HG03439 (cell line): ENCODE measurements at regions not wholly inside any gene's neighbourhood (a gene's known extent, or its start where the extent isn't known, plus 50 kb on each side); places are given as distances from the start of the nearest gene placed in this dataset.
"Not testable (repeated sequence)": the region's sequence is repeated elsewhere in the genome, so short reads cannot be mapped to it uniquely, and the experiment has no call there.

Source experiments
- ATAC-seq: cut with Tn5 transposase; IDR thresholded peaks from one replicate; pipeline ENCODE4 v1.9.1; 2021; ENCODE audit warnings: mild to moderate bottlenecking, moderate library complexity; ENCODE audit not compliant: unreplicated experiment

DNA sequence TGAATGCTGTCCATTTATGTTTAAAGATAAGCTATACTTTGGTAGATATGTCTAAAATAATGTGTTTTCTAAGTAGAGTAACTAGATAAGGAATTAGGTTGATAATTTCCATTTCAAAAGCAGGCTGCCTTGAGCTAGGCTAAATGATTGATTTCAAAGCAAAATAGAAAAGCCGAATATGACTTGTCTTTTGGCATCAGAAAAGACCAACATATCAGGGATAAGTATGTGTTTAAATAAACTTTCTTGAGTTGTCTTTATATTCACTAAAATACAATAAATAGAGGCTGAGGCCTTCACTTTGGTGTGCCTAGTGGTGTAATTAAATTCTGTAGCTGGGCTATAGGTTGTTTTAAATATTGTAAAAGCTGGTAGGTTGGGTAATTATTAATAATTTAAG lies 569.0 kb downstream of the TAF11L14 start:
- ATAC-seq = no peak

- ATAC-seq = no peak
These were observed 579.4 kb downstream of the TAF11L14 start for GRCh38 chr5:18213666-18214065.

GRCh38 chr5:18216016-18216415 lies 581.8 kb downstream of the TAF11L14 start:
- ATAC-seq = no peak

DNA sequence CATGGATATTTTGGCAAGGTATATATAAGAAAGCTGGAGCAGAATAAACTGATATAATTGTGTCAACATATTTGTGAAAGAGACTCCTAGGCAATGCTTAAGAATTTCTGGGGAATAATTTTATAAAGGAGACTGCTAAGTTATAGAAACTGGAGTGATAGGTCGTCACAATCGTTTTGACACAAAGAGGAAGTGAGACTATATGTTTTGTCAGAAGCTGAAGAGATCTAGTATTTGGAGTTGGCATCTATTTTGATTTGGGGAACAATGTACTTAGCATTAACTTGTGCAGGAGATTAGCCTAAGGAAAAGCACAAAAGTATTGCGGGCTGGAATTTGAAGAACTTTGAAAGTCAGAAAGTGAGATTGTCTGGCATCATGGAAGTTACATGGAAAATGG lies 582.5 kb downstream of the TAF11L14 start:
- ATAC-seq = no peak

- ATAC-seq = no peak
These were observed 585.0 kb downstream of the TAF11L14 start for GRCh38 chr5:18219241-18219640.

- no peak for ATAC-seq
These were observed 586.4 kb downstream of the TAF11L14 start for GRCh38 chr5:18220631-18221030.

GRCh38 chr5:18236386-18236785 lies 602.1 kb downstream of the TAF11L14 start:
- no peak for ATAC-seq

- no peak for ATAC-seq
These were observed 604.1 kb downstream of the TAF11L14 start for GRCh38 chr5:18238321-18238720.

DNA sequence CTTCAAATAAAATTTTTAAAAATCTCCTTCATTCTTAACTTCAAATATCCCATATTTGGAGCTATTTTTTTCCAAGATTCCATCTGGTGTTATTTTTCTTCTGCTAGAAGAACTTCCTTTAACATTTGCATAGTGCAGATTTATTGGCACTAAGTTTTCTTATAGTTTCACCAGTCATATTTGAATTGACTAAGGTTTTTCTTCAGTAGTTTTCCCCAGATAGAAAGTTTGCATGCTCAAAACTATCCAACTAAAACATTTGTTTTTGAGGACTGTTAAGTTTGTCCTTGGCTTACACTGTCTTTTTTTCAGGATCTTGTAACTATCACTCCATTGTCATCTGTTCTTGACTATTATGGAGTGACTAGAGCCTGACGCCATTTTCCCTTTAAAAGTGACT lies 606.7 kb downstream of the TAF11L14 start:
- ATAC-seq = no peak

- ATAC-seq = no peak
These were observed 609.6 kb downstream of the TAF11L14 start for GRCh38 chr5:18243846-18244245.

GRCh38 chr5:18244309-18244708 lies 610.0 kb downstream of the TAF11L14 start:
- ATAC-seq = no peak

DNA sequence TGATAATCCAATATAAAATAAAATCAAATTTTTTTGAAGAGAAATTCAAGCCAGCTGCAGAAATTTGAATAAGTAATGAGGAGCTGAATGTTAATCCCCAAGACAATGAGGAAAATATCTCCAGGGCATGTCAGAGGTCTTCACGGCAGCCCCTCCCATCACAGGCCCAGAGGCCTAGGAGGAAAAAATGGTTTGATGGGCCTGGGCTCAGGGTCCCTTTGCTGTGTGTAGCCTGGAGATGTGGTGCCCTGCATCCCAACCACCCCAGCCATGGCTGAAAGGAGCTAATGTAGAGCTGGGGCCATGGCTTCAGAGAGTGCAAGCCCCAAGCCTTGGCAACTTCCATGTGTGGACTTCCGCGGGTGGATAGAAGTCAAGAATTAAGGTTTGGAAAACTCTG lies 618.3 kb downstream of the TAF11L14 start:
- ATAC-seq = no peak

GRCh38 chr5:18264126-18264882 lies 630.0 kb downstream of the TAF11L14 start:
- ATAC-seq = no peak

GRCh38 chr5:18270635-18271338 lies 636.5 kb downstream of the TAF11L14 start:
- no peak for ATAC-seq

- ATAC-seq = no peak
These were observed 642.7 kb downstream of the TAF11L14 start for GRCh38 chr5:18276939-18277338.

GRCh38 chr5:18281947-18282581 lies 647.8 kb downstream of the TAF11L14 start:
- ATAC-seq = no peak

DNA sequence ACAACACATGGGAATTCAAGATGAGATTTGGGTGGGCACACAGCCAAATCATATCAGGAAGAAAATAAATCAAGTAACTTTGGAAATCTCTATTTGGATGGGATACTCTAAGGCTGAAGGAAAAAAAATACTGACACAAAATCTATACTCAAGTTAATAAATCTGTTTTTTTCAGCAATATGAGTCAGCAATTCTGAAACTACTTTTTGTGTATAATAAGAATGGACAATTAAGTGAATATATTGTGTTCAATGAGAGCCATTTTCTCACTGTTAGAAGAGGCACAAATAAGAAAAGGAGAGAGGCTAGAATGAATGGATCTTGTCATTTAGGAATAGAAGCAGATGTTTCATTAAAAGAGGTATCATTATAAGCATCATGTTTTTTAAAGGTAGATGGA lies 651.0 kb downstream of the TAF11L14 start:
- no peak for ATAC-seq

DNA sequence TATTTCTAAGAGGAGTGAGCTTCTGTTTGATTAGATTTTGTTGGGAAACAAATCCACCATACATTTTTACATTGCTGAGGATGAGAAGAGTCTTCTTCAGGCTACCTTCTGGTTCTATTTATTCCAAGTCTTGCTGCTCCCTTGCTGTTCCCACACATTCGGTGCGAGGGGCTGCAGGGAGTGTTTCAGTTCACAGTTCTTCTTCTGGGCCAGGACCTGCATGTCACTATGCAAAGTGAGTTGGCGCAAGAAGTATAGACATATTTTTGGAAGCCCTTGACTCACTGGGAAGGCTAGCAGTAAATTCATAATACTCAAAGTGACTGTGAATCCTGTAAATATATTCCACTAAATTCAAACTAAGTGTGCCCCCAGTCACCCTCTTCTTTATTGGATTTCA lies 657.9 kb downstream of the TAF11L14 start:
- ATAC-seq = no peak

- not testable (repeated sequence) for ATAC-seq
These were observed 661.4 kb downstream of the TAF11L14 start for GRCh38 chr5:18295696-18296095.

GRCh38 chr5:18299166-18299565 lies 664.9 kb downstream of the TAF11L14 start:
- ATAC-seq = no peak

GRCh38 chr5:18305288-18305924 lies 671.1 kb downstream of the TAF11L14 start:
- peak; percentile 58 for ATAC-seq
